GM12878 (cell line): ENCODE measurements at regions not wholly inside any gene's neighbourhood (a gene's known extent, or its start where the extent isn't known, plus 50 kb on each side); places are given as distances from the start of the nearest gene placed in this dataset.

ENCODE experiments used
- ATAC-seq: fragments of 200-7000 bp; cut with Tn5 transposase; 3 replicates; pipeline ENCODE4 v1.9.1; 2020; ENCODE audit warnings: mild to moderate bottlenecking, moderate library complexity
- BruUV-seq: library from RNA; stranded (reverse); fragments of 400-500 nt; replicated peaks from 2 replicates; lab custom pipeline; 2021; lab: Mats Ljungman, UMichigan
- CTCF ChIA-PET: fragments of 300-600 bp; sonication (Branson Sonifier 250); formaldehyde crosslinking; extraction: SDS; loops from one replicate; lab custom pipeline; 2021; ENCODE audit warnings: inconsistent platforms; lab: Yijun Ruan, JAX
- POLR2A ChIA-PET: fragments of 350-600 bp; formaldehyde crosslinking; extraction: SDS; loops from one replicate; lab custom pipeline; 2021; ENCODE audit warnings: inconsistent platforms; lab: Charles Lee
- RAD21 ChIA-PET: fragments of 300-600 bp; sonication (Branson Sonifier 250); formaldehyde crosslinking; loops from one replicate; lab custom pipeline; 2023; ENCODE audit warnings: antibody characterized with exemption; ENCODE audit not compliant: unreplicated experiment; lab: Charles Lee
- SMC1A ChIA-PET: fragments of 300-600 bp; sonication (Branson Sonifier 250); formaldehyde crosslinking; loops from one replicate; lab custom pipeline; 2023; ENCODE audit not compliant: unreplicated experiment, uncharacterized antibody; lab: Charles Lee
- DNase-seq: peaks from one replicate; pipeline ENCODE4 v3.0.0-alpha.2; 2011; ENCODE audit warnings: low read depth, low spot score
- FAIRE-seq: peaks from 3 replicates; lab custom pipeline; 2011; peaks lifted over from hg19 to GRCh38; lab: Jason Lieb, UNC
- H2AFZ ChIP-seq: 2 replicates; pipeline ENCODE4 v1.6.0; 2011; ENCODE audit warnings: low read depth, low read length, control low read depth; ENCODE audit not compliant: control insufficient read depth
- H3K27ac ChIP-seq: 2 replicates; pipeline ENCODE4 v1.5.1; 2011; ENCODE audit warnings: control low read depth; ENCODE audit not compliant: control insufficient read depth, insufficient read depth
- H3K27me3 ChIP-seq, 2 experiments: replicated peaks in 1 of 2; 2 replicates each; pipeline versions ENCODE4 v1.6.0 to v1.6.1; 2011; ENCODE audit warnings: low read length in 1 of 2; ENCODE audit not compliant: control insufficient read depth in 2 of 2, insufficient read depth in 2 of 2
- H3K36me3 ChIP-seq, 2 experiments: 2 replicates each; pipeline ENCODE4 v1.5.1; 2011; ENCODE audit warnings: low read length in 1 of 2; ENCODE audit not compliant: control insufficient read depth in 2 of 2, insufficient read depth in 2 of 2
- H3K4me1 ChIP-seq: 2 replicates; pipeline ENCODE4 v1.6.1; 2011; ENCODE audit warnings: mild to moderate bottlenecking, low read length, moderate library complexity, mixed read lengths; ENCODE audit not compliant: control insufficient read depth, insufficient read depth
- H3K4me2 ChIP-seq: 2 replicates; pipeline ENCODE4 v1.6.0; 2011; ENCODE audit warnings: control low read depth; ENCODE audit not compliant: control insufficient read depth, insufficient read depth
- H3K4me3 ChIP-seq: fragments of 200-600 bp; sonication (generic); 2 replicates; pipeline ENCODE4 v1.5.1; 2016
- H3K79me2 ChIP-seq: 2 replicates; pipeline ENCODE4 v1.6.0; 2011; ENCODE audit warnings: low read length; ENCODE audit not compliant: control insufficient read depth, insufficient read depth
- H3K9ac ChIP-seq: 2 replicates; pipeline ENCODE4 v1.8.0; 2011; ENCODE audit warnings: low read length, control low read depth, mixed read lengths; ENCODE audit not compliant: control insufficient read depth, insufficient read depth
- H3K9me3 ChIP-seq: replicated peaks from 3 replicates; pipeline ENCODE4 v1.5.1; 2011; ENCODE audit warnings: mild to moderate bottlenecking, low read length; ENCODE audit not compliant: control insufficient read depth, insufficient read depth
- H4K20me1 ChIP-seq: 2 replicates; pipeline ENCODE4 v1.6.0; 2011; ENCODE audit not compliant: control insufficient read depth, insufficient read depth
- BCLAF1 ChIP-seq: fragments of 450-650 bp; IDR thresholded peaks from 2 replicates; pipeline ENCODE4 v1.6.1; 2017; ENCODE audit warnings: antibody characterized with exemption, mild to moderate bottlenecking, moderate library complexity
- BRCA1 ChIP-seq: IDR thresholded peaks from 2 replicates; pipeline ENCODE4 v1.6.1; 2011; ENCODE audit warnings: low read depth, low read length, improper control_type of control experiment
- NBN ChIP-seq: fragments of 450-650 bp; IDR thresholded peaks from 2 replicates; pipeline ENCODE4 v1.6.1; 2016
- PBX3 ChIP-seq: IDR thresholded peaks from 2 replicates; pipeline ENCODE4 v1.6.1; 2011; ENCODE audit warnings: mild to moderate bottlenecking, low read depth, low read length, moderate library complexity; ENCODE audit not compliant: insufficient replicate concordance
- RAD21 ChIP-seq: IDR thresholded peaks from 2 replicates; pipeline ENCODE4 v1.6.1; 2011; ENCODE audit warnings: mild to moderate bottlenecking, low read depth, low read length, moderate library complexity; ENCODE audit not compliant: insufficient read depth
- TCF12 ChIP-seq: IDR thresholded peaks from 2 replicates; pipeline ENCODE4 v1.6.1; 2011; ENCODE audit warnings: low read depth, mild to moderate bottlenecking, low read length
- in situ Hi-C: fragments of 300-500 bp; cut with MboI; formaldehyde crosslinking; loops from 9 replicates; pipeline ENCODE4 v1.14.3; 2018; ENCODE audit warnings: mixed read lengths
- intact Hi-C: fragments of 100-400 bp; cut with micrococcal nuclease; formaldehyde crosslinking; loops from one replicate; pipeline ENCODE4 v1.14.2; 2022; ENCODE audit not compliant: unreplicated experiment

GRCh38 chr3:106030627-106030963 lies 161.8 kb upstream of the CBLB start:
- intact Hi-C loops: no loop called here
- H3K36me3 ChIP-seq: no peaks in the 10 kb centered on the region
- SMC1A ChIA-PET: no interaction called here

More at GRCh38 chr3:106030627-106030963, 161.8 kb upstream of the CBLB start:
- H3K27ac ChIP-seq: no peak overlapping the region
- H3K27me3 ChIP-seq: no peaks in the 10 kb centered on the region
- POLR2A ChIA-PET: interaction anchor here (1.1 kb wide), 1 partner anchor 129 kb away, joined by 3 read pairs; no protein-coding TSS in a partner anchor
- BruUV-seq: no TSS peak
- CTCF ChIA-PET: no interaction called here
- FAIRE-seq (peak; percentile 13), ATAC-seq (no peak)
- H4K20me1 ChIP-seq: no peaks in the 10 kb centered on the region
- H2AFZ ChIP-seq: no peak overlapping the region
- H3K9ac ChIP-seq: no peak overlapping the region
- no peak overlapping the region for H3K4me3 ChIP-seq
- in situ Hi-C loops: no loop called here
- no peaks in the 10 kb centered on the region for H3K4me1 ChIP-seq
- no peaks in the 10 kb centered on the region for H3K9me3 ChIP-seq
- TF ChIP-seq BRCA1 (no peak), BCLAF1 (no peak), TCF12 (no peak), RAD21 (no peak), NBN (no peak), PBX3 (no peak)
- TF ChIP-seq, all 136 proteins: peak for 0
- RAD21 ChIA-PET: no interaction called here
- no peaks in the 10 kb centered on the region for H3K79me2 ChIP-seq
- H3K4me2 ChIP-seq: no peak overlapping the region
- no peak for DNase-seq
